ENCODE measurements at regions not wholly inside any gene's neighbourhood (a gene's known extent, or its start where the extent isn't known, plus 50 kb on each side); places are given as distances from the start of the nearest gene placed in this dataset.
"Not testable (repeated sequence)": the region's sequence is repeated elsewhere in the genome, so short reads cannot be mapped to it uniquely, and the experiment has no call there.

- TF ChIP-seq TARDBP (IDR thresholded peaks at IDR 0.05) (no peak), NFRKB (IDR thresholded peaks at IDR 0.05) (no peak), FOXA1 (IDR thresholded peaks at IDR 0.05) (no peak)
- ChIA-PET POLR2A (no interaction called here), CTCF (no interaction called here)
- DNase-seq (ENCODE audit: extremely low spot score), result no peak
Observed at GRCh38 chr13:40351537-40352379, 314.7 kb downstream of the FOXO1 start.

- CTCF ChIA-PET, result no interaction called here
- no peak for DNase-seq (ENCODE audit: extremely low spot score)
- TF ChIP-seq CTBP1 (IDR thresholded peaks at IDR 0.05; ENCODE audit: borderline replicate concordance), result no peak
- TF ChIP-seq FOXM1 (IDR thresholded peaks at IDR 0.05; ENCODE audit: borderline replicate concordance), result no peak
- no peak for TF ChIP-seq FOXK2 (IDR thresholded peaks at IDR 0.05)
- no peak for TF ChIP-seq L3MBTL2 (conservative IDR thresholded peaks at IDR 0.05)
- no peak for TF ChIP-seq ARNT (IDR thresholded peaks at IDR 0.05)
- TF ChIP-seq HDGF (IDR thresholded peaks at IDR 0.05; ENCODE audit: borderline replicate concordance), result no peak
- no peak for TF ChIP-seq PKNOX1 (IDR thresholded peaks at IDR 0.05)
- TF ChIP-seq SUZ12 (IDR thresholded peaks at IDR 0.05), result no peak
- TF ChIP-seq LEF1 (IDR thresholded peaks at IDR 0.05; ENCODE audit: borderline replicate concordance), result no peak
- no peak for TF ChIP-seq ZNF384 (IDR thresholded peaks at IDR 0.05)
- no peak for TF ChIP-seq SP1 (IDR thresholded peaks at IDR 0.05)
- POLR2A ChIA-PET, result no interaction called here
Observed at GRCh38 chr13:40352380-40352778, 314.1 kb downstream of the FOXO1 start.

- no peak for TF ChIP-seq ZNF384 (IDR thresholded peaks at IDR 0.05)
- TF ChIP-seq LEF1 (IDR thresholded peaks at IDR 0.05; ENCODE audit: borderline replicate concordance), result no peak
- DNase-seq (ENCODE audit: extremely low spot score), result no peak
- POLR2A ChIA-PET, result no interaction called here
- CTCF ChIA-PET, result no interaction called here
Observed at GRCh38 chr13:40352802-40353562, 313.5 kb downstream of the FOXO1 start.

- no peak for TF ChIP-seq PKNOX1 (IDR thresholded peaks at IDR 0.05)
- no peak for TF ChIP-seq FOXM1 (IDR thresholded peaks at IDR 0.05; ENCODE audit: borderline replicate concordance)
- TF ChIP-seq SP1 (IDR thresholded peaks at IDR 0.05), result no peak
- TF ChIP-seq SUZ12 (IDR thresholded peaks at IDR 0.05), result no peak
- TF ChIP-seq TARDBP (IDR thresholded peaks at IDR 0.05), result no peak
- no peak for TF ChIP-seq ELF4 (IDR thresholded peaks at IDR 0.05)
- TF ChIP-seq LEF1 (IDR thresholded peaks at IDR 0.05; ENCODE audit: borderline replicate concordance), result no peak
- TF ChIP-seq FOXA1 (IDR thresholded peaks at IDR 0.05), result no peak
- no peak for TF ChIP-seq BHLHE40 (IDR thresholded peaks at IDR 0.05; ENCODE audit: borderline replicate concordance)
- TF ChIP-seq ZNF384 (IDR thresholded peaks at IDR 0.05), result no peak
- no peak for TF ChIP-seq FOXK2 (IDR thresholded peaks at IDR 0.05)
- TF ChIP-seq CTBP1 (IDR thresholded peaks at IDR 0.05; ENCODE audit: borderline replicate concordance), result no peak
- TF ChIP-seq L3MBTL2 (conservative IDR thresholded peaks at IDR 0.05), result no peak
- no peak for TF ChIP-seq ARNT (IDR thresholded peaks at IDR 0.05)
- TF ChIP-seq NFRKB (IDR thresholded peaks at IDR 0.05), result no peak
- no peak for TF ChIP-seq HDGF (IDR thresholded peaks at IDR 0.05; ENCODE audit: borderline replicate concordance)
- POLR2A ChIA-PET, result no interaction called here
Observed at GRCh38 chr13:40355126-40355724, 311.2 kb downstream of the FOXO1 start.

GRCh38 chr13:40356011-40356410, 310.4 kb downstream of the FOXO1 start:
- ChIA-PET CTCF (no interaction called here), POLR2A (no interaction called here)
- TF ChIP-seq FOXK2 (IDR thresholded peaks at IDR 0.05) (no peak), BHLHE40 (IDR thresholded peaks at IDR 0.05; ENCODE audit: borderline replicate concordance) (no peak), LEF1 (IDR thresholded peaks at IDR 0.05; ENCODE audit: borderline replicate concordance) (no peak), SP1 (IDR thresholded peaks at IDR 0.05) (no peak), FOXA1 (IDR thresholded peaks at IDR 0.05) (no peak), L3MBTL2 (conservative IDR thresholded peaks at IDR 0.05) (no peak), ZNF384 (IDR thresholded peaks at IDR 0.05) (no peak), CTBP1 (IDR thresholded peaks at IDR 0.05; ENCODE audit: borderline replicate concordance) (no peak), HDGF (IDR thresholded peaks at IDR 0.05; ENCODE audit: borderline replicate concordance) (no peak), ARNT (IDR thresholded peaks at IDR 0.05) (no peak), FOXM1 (IDR thresholded peaks at IDR 0.05; ENCODE audit: borderline replicate concordance) (no peak), ELF4 (IDR thresholded peaks at IDR 0.05) (no peak), NFRKB (IDR thresholded peaks at IDR 0.05) (no peak), SUZ12 (IDR thresholded peaks at IDR 0.05) (no peak), TARDBP (IDR thresholded peaks at IDR 0.05) (no peak), PKNOX1 (IDR thresholded peaks at IDR 0.05) (no peak)
- no peak for DNase-seq (ENCODE audit: extremely low spot score)

More at GRCh38 chr13:40355126-40355724, 311.2 kb downstream of the FOXO1 start:
- no peak for DNase-seq (ENCODE audit: extremely low spot score)
- CTCF ChIA-PET, result no interaction called here

GRCh38 chr13:40356458-40356857, 310.0 kb downstream of the FOXO1 start:
- DNase-seq (ENCODE audit: extremely low spot score); CTCF ChIA-PET; POLR2A ChIA-PET: not testable (repeated sequence)
